A549 (cell line): ENCODE measurements at regions not wholly inside any gene's neighbourhood (a gene's known extent, or its start where the extent isn't known, plus 50 kb on each side); places are given as distances from the start of the nearest gene placed in this dataset.

ENCODE experiments used
- ATAC-seq, 2 experiments: fragments of 200-7000 bp in 1 of 2; fragments of >200 bp in 1 of 2; cut with Nextera tagmentation in 1 of 2; cut with Tn5 transposase in 1 of 2; 3 replicates each; pipeline versions ENCODE4 v1.8.0 to v1.9.1; 2018 to 2020; ENCODE audit warnings: mild to moderate bottlenecking in 1 of 2, moderate library complexity in 1 of 2
- CTCF ChIA-PET: fragments of 300-600 bp; sonication (Branson Sonifier 250); formaldehyde crosslinking; extraction: SDS; loops from one replicate; lab custom pipeline; 2021; ENCODE audit warnings: antibody characterized with exemption, inconsistent platforms; lab: Yijun Ruan, JAX
- POLR2A ChIA-PET: fragments of 350-600 bp; formaldehyde crosslinking; extraction: SDS; loops from one replicate; lab custom pipeline; 2021; ENCODE audit warnings: antibody characterized with exemption, inconsistent platforms; lab: Yijun Ruan, JAX
- DNase-seq, 2 experiments: peaks; one replicate each; pipeline versions ENCODE4 v3.0.0 to v3.0.0-alpha.2; 2011 to 2016; ENCODE audit warnings: low read depth in 1 of 2, low spot score in 1 of 2
- FAIRE-seq: peaks from 2 replicates; lab custom pipeline; 2011; peaks lifted over from hg19 to GRCh38; lab: Jason Lieb, UNC
- H3K27ac ChIP-seq, 2 experiments: fragments of >200 bp; sonication (Bioruptor Twin); formaldehyde crosslinking; 3 replicates each; pipeline ENCODE4 v1.5.1; 2016 to 2017
- H3K4me1 ChIP-seq: fragments of >200 bp; sonication (Bioruptor Twin); formaldehyde crosslinking; 3 replicates; pipeline ENCODE4 v1.6.1; 2016
- H3K4me2 ChIP-seq: fragments of >200 bp; sonication (Bioruptor Twin); formaldehyde crosslinking; 3 replicates; pipeline ENCODE4 v1.6.1; 2016
- H3K4me3 ChIP-seq: fragments of >200 bp; sonication (Bioruptor Twin); formaldehyde crosslinking; 3 replicates; pipeline ENCODE4 v1.5.1; 2016
- H3K9me3 ChIP-seq: fragments of >200 bp; sonication (Bioruptor Twin); formaldehyde crosslinking; 3 replicates; pipeline ENCODE4 v1.6.1; 2016
- BHLHE40 ChIP-seq: IDR thresholded peaks from 2 replicates; pipeline ENCODE4 v1.6.1; 2012; ENCODE audit warnings: low read depth, low read length, inconsistent platforms
- CBX2 ChIP-seq: fragments of 200-600 bp; sonication (generic); IDR thresholded peaks from 2 replicates; pipeline ENCODE4 v1.6.1; 2016; ENCODE audit warnings: low read depth, mild to moderate bottlenecking, borderline replicate concordance
- CBX8 ChIP-seq: fragments of 200-600 bp; sonication (generic); IDR thresholded peaks from 2 replicates; pipeline ENCODE4 v1.6.1; 2016
- CEBPB ChIP-seq, 2 experiments: fragments of >200 bp in 1 of 2; sonication (Bioruptor Twin) in 1 of 2; formaldehyde crosslinking in 1 of 2; IDR thresholded peaks; 2 replicates each; pipeline ENCODE4 v1.6.1; 2012 to 2016
- CTCF ChIP-seq: fragments of >200 bp; sonication (Bioruptor Twin); formaldehyde crosslinking; IDR thresholded peaks from 3 replicates; pipeline ENCODE4 v1.5.1; 2016
- EHF ChIP-seq: fragments of 250-450 bp; sonication (Bioruptor Pico); IDR thresholded peaks from 2 replicates; pipeline ENCODE4 v1.5.0; 2020; ENCODE audit warnings: mild to moderate bottlenecking
- EHMT2 ChIP-seq: fragments of 200-600 bp; sonication (generic); IDR thresholded peaks from 2 replicates; pipeline ENCODE4 v1.6.1; 2016; ENCODE audit warnings: antibody characterized with exemption, low read depth, mild to moderate bottlenecking, moderate library complexity
- EP300 ChIP-seq, 2 experiments: fragments of >200 bp; sonication (Bioruptor Twin); formaldehyde crosslinking; IDR thresholded peaks; 2 replicates in 1 of 2; 3 replicates in 1 of 2; pipeline ENCODE4 v1.6.1; 2016 to 2017
- FOXS1 ChIP-seq: fragments of 250-450 bp; sonication (Bioruptor Pico); IDR thresholded peaks from 2 replicates; pipeline ENCODE4 v1.5.0; 2020; ENCODE audit warnings: mild to moderate bottlenecking, moderate library complexity
- HEYL ChIP-seq: fragments of 250-450 bp; sonication (Bioruptor Pico); IDR thresholded peaks from 2 replicates; pipeline ENCODE4 v1.8.0; 2021; ENCODE audit warnings: mild to moderate bottlenecking, moderate library complexity
- HOXB5 ChIP-seq: fragments of 250-450 bp; sonication (Bioruptor Pico); IDR thresholded peaks from 2 replicates; pipeline ENCODE4 v1.5.0; 2020; ENCODE audit warnings: mild to moderate bottlenecking, moderate library complexity
- PBX3 ChIP-seq: IDR thresholded peaks from 2 replicates; pipeline ENCODE4 v1.6.1; 2012
- RAD21 ChIP-seq, 2 experiments: fragments of >200 bp in 1 of 2; sonication (Bioruptor Twin) in 1 of 2; formaldehyde crosslinking in 1 of 2; IDR thresholded peaks in 1 of 2; conservative IDR thresholded peaks in 1 of 2; 2 replicates in 1 of 2; 3 replicates in 1 of 2; pipeline ENCODE4 v1.6.1; 2012 to 2018; ENCODE audit warnings: inconsistent platforms in 1 of 2
- SMC3 ChIP-seq: fragments of >200 bp; sonication (Bioruptor Twin); formaldehyde crosslinking; IDR thresholded peaks from 3 replicates; pipeline ENCODE4 v1.6.1; 2018; ENCODE audit warnings: inconsistent platforms
- USF2 ChIP-seq: fragments of 450-650 bp; IDR thresholded peaks from 2 replicates; pipeline ENCODE4 v1.6.1; 2014; ENCODE audit warnings: antibody characterized with exemption
- WGBS: methylation state at CpG from one replicate; pipeline ENCODE4 v1.1.6; 2017; ENCODE audit errors: missing lambda C conversion rate; 5-methylcytosine and 5-hydroxymethylcytosine counted together

- ChIA-PET CTCF (interaction anchor here (1.0 to 4.4 kb wide), 5 partner anchors 8 to 1918 kb away, joined by 3 to 21 read pairs (median 3); no protein-coding TSS in a partner anchor), POLR2A (no interaction called here)
- Histone ChIP-seq H3K4me2 (no peak overlapping the region), H3K4me1 (no peaks in the 10 kb centered on the region), H3K4me3 (no peak overlapping the region), H3K27ac (no peak overlapping the region), H3K9me3 (no peaks in the 10 kb centered on the region)
- FAIRE-seq (no peak), DNase-seq (peak; percentile 17 to 41), ATAC-seq (peak; percentile 65 to 80; a peak in 5 of 6 replicates)
- WGBS, result 48% methylated on average over 5 of the region's 5 CpGs
- peak; percentile 50 to 55 for TF ChIP-seq RAD21 (conservative IDR thresholded peaks at IDR 0.05 in 1 of 2, IDR thresholded peaks at IDR 0.05 in 1 of 2)
- no peak for TF ChIP-seq PBX3
- TF ChIP-seq CTCF, result peak; percentile 33; the same call in 2 of the 3 replicates
- no peak for TF ChIP-seq BHLHE40
- TF ChIP-seq USF2, result no peak
- TF ChIP-seq EHF, result no peak
- no peak for TF ChIP-seq EP300 (IDR thresholded peaks at IDR 0.05)
- no peak for TF ChIP-seq FOXS1 (CRISPR knock-in tag)
- peak in 1 of 2 experiments; percentile 38; a peak in 1 of 4 replicates for TF ChIP-seq CEBPB (IDR thresholded peaks at IDR 0.05)
Observed at GRCh38 chr14:56482310-56482911, 97.2 kb upstream of the TMEM260 start.

- Histone ChIP-seq H3K4me2 (no peak overlapping the region), H3K9me3 (no peaks in the 10 kb centered on the region), H3K27ac (no peak overlapping the region), H3K4me3 (no peak overlapping the region), H3K4me1 (no peaks in the 10 kb centered on the region)
- FAIRE-seq (no peak), DNase-seq (peak; percentile 8 to 17), ATAC-seq (peak; percentile 44 to 75; a peak in 3 of 6 replicates)
- ChIA-PET CTCF (interaction anchor here (0.7 to 7.3 kb wide), 15 partner anchors 13 to 1209 kb away, joined by 3 to 66 read pairs (median 3); no protein-coding TSS in a partner anchor), POLR2A (no interaction called here)
- TF ChIP-seq HEYL (CRISPR knock-in tag) (no peak), CBX2 (no peak), CTCF (peak; percentile 73), RAD21 (conservative IDR thresholded peaks at IDR 0.05 in 1 of 2, IDR thresholded peaks at IDR 0.05 in 1 of 2) (peak; percentile 76 to 79), SMC3 (peak; percentile 45; the same call in 1 of the 3 replicates), HOXB5 (CRISPR knock-in tag) (no peak), EHMT2 (no peak), CBX8 (no peak)
- WGBS, result 34% methylated on average over 4 of the region's 4 CpGs
Observed at GRCh38 chr14:56487090-56487667, 92.4 kb upstream of the TMEM260 start.
